ENCODE measurements at regions not wholly inside any gene's neighbourhood (a gene's known extent, or its start where the extent isn't known, plus 50 kb on each side); places are given as distances from the start of the nearest gene placed in this dataset.
"Not testable (repeated sequence)": the region's sequence is repeated elsewhere in the genome, so short reads cannot be mapped to it uniquely, and the experiment has no call there.

GRCh38 chr2:217622205-217623060 is 380.4 kb downstream of the TNS1 start:
- no peak for DNase-seq

DNA sequence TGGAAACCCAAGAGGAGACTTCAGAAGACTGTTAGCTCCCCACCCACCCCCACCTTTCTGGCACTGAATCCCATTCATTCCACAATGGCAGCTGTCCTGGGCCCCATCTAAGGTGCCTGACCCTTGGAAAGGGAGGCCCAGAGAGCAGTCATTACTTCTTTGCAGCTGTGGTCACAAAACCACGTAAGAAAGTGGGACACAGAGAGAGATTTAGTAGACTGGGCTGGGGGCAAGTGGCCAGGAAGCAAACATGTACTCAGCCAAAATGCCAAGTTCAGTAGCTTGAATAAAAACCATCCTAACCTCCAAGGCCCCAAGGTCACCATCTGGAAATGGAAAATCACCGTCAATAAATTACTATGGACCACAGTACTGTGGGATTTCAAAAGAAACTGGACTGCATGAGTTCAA is 381.4 kb downstream of the TNS1 start:
- no peak for DNase-seq

DNA sequence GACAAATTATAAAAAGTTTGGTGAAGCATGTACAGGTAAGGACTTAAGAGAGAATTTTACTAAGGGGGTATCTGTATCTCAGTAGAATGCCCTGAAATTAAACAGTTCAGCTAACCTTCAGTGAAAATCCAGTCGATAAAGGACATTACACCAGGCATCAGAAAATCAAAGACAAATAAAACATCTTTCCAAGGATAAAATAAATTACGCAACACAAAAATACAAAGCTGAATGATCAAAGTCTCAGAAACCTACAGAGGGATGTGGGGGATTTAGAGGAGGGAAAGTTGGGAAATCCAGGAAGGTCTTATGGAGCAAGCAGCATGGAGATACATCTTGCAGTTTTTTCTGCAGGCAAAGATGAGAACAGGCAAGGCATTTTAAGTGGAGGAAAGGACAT is 384.1 kb downstream of the TNS1 start:
- no peak for DNase-seq

DNA sequence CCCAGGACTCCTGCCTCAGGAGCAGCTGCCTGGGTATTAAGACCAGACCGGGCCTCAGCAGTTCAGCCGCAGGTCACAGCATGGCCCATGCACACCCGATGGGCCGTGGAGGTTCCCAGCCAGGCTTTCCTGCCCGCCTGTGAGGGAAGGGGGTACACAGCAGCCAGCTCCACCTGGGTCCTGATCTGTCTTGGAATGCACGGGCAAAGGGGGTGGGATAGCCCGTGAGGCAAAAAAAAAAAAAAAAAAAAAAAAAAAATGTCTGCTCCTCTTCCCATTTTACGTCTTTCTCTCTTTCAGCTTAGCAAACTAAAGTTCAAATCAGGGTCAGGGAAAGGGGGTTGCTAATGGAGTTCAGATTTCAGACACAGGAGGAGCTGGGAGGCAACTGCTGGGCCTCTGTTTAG is 385.2 kb downstream of the TNS1 start:
- DNase-seq: no peak

DNA sequence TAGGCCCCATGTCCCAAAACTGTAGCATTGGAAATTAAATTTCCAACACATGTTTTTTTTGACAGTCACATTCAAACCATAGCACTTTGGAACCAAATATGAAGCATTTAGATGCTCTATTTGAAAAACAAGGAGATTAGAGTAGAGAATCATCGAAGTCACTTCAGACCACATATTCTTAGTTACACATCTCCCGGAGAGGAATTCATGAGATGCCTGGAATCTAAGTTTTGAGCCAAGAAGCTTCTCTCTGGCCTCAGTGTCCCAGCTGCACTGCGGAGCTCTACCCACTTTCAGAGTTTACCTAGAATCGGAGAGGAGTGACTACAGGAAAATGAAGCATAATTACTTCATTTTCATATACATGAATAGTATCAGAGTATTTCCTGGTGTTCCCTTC is 385.9 kb downstream of the TNS1 start:
- DNase-seq: no peak

DNA sequence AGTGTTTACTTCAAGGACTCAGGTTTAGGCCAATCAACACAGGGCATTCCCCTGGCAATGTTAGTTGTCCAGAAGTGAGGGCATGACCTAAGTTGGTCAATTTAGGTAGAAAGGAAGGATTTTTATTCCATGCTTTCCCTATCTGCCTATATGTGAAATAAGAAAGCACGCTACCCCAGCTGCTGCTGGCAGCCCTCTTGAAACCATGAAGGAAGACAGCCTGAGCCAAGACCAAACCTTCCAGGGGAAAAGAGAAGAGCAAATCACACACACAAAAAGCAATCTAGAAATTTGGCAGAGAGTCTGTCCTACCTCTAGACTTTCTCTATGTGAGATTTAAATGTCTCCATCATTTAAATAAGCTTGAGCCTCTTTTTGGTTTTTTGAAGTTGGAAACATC is 387.6 kb downstream of the TNS1 start:
- DNase-seq: no peak

DNA sequence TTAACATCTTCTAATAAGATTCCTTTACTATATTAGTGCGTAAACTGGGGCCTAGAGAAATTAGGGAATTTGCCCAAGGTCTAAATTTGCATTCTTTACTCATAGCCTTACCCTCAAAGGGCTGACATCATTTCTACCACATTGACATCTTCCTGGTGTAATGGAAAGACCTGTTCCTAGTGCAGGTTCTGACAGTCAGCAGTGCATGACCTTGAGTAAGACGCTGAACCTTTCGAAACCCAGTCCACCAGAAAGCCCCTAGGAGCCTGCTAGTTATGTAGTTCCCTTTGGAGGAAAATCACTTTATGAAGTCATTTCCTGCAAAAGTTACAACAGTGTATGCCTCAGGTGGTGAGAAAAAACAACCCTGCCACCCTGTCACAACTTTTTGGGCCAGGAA is 388.3 kb downstream of the TNS1 start:
- no peak for DNase-seq

DNA sequence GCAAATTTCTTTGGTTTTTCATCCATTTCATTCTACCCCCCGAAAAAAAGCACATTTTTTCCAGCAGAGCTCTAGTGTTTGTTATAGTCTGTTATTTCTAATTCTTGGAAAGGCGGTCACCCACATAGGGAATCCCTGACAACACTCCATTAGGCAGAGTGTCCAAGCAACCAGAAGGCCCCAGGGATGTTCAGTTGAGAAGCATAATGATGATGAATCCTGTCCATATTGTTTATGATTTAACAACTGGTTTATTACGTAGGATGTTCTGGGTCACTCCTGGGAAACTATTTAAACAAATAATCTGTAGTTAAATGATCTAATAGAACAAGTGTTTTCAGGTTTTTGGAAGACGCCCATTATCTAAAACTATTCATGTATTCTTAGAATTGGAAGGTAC is 388.7 kb downstream of the TNS1 start:
- no peak for DNase-seq

DNA sequence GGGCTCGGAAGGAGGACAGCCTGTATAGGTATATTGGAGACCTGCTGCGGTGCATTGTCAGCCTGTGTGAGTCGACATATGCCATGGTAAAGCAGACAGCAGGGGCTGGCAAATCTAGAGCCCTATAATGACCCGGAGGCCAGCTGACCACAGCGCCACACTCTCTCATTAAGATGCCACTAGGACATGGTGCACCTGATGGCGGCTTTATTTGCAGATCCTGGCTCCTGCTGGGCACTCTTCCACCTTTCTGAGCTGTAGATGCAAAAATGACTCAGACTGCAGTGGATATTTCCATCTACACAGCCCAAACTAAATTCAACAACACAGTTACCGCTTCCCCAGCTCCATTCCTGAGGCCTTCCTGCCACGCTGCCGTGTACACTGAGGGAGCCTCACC is 389.9 kb downstream of the TNS1 start:
- DNase-seq: no peak

- no peak for DNase-seq
These were observed 390.6 kb downstream of the TNS1 start for GRCh38 chr2:217612211-217612610.

GRCh38 chr2:217611626-217612127 is 391.1 kb downstream of the TNS1 start:
- DNase-seq: no peak

DNA sequence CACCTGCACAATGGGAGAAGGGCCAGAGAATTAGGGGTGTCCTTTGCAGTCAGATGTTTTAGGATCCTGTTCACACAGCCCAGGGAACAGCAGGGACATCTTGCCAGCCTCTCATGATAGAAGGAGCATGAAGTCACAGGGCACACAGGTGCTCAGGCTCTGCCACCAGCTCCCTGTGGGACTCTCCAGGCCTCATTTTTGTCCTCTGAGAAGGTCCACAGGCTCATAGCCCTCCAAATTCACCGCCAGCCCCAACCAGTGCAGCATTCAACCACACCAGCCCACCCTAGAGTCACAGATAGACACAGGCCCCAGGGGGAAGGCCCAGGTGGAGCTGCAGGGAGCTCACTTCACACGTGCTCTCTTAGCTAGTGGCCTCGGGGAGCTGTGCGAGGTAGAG is 391.7 kb downstream of the TNS1 start:
- DNase-seq: no peak

GRCh38 chr2:217610401-217610814 is 392.4 kb downstream of the TNS1 start:
- DNase-seq: no peak

DNA sequence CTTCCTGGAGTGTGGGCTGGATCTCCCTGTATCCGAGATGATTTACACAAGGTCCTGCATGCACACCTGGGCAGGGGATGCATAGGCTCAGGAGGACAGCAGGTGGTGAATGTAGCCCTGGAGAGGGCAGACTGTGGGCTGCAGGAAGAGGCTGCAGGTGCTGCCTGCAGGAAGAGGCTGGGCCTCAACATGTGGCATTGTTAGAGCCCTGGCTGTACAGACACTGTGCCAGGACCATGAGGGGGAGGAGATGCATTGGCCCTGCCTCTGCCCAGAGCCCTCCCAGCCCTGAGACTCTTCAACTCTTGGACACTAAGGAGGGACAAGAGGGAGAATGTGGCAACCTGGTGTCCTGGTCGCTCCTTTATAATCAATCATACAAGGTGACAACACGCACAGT is 392.8 kb downstream of the TNS1 start:
- no peak for DNase-seq

- DNase-seq: no peak
These were observed 396.5 kb downstream of the TNS1 start for GRCh38 chr2:217606296-217606695.

DNA sequence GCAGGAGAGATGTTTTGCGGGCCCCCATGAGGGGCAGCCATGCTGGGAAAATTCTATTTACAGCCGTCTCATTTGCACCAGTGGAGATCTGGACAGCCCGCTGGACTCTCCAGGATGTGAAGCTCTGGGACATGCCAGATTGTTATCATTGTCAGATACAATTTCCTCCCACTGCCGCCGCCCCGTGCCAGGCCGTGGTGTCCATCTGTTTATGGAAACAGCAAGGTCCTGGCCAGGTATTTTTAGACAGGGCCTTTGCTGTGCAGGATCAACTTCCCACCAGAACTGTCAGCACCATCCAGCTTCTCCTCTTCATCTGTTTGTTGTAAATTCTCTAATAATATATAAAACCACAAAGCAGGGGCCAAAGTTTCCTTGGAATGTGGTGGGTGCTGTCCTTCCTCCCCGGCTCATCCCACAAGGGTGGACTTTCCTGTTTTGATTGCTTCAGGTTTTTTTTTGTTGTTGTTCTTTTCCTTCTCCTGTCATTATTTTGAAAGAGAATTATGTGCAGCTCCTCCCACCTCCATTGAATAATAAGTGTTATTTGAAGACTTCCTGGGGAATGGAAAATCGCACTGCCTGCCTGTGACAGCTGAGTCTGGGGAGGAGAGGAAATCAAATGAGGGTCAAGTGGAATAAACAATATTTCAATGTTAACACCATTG is 398.1 kb downstream of the TNS1 start:
- no peak for DNase-seq

- DNase-seq: no peak
These were observed 401.2 kb downstream of the TNS1 start for GRCh38 chr2:217601601-217602000.

GRCh38 chr2:217599906-217600305 is 402.9 kb downstream of the TNS1 start:
- DNase-seq: no peak

DNA sequence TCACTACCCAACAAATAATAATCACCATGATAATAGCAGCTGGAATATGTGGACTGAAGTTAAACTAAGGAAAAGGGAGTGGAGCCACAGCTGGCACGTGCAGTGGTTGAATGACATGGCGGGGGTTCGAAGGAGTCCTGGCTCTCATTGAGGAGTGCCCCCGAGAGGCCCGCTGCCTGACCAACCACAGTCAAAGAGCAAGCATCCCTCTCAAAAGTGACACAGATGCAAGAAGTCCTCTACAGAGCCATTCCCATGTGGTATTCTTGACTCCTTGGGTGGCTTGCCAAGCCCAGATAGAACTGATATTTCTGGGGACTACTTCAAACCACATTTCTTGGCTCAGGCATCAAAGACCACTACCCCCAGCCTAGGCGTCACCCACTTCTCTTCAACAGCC is 405.1 kb downstream of the TNS1 start:
- no peak for DNase-seq

- no peak for DNase-seq
These were observed 405.6 kb downstream of the TNS1 start for GRCh38 chr2:217597145-217597544.

- no peak for DNase-seq
These were observed 409.1 kb downstream of the TNS1 start for GRCh38 chr2:217593732-217594131.

- DNase-seq: no peak
These were observed 414.5 kb downstream of the TNS1 start for GRCh38 chr2:217588266-217588665.

DNA sequence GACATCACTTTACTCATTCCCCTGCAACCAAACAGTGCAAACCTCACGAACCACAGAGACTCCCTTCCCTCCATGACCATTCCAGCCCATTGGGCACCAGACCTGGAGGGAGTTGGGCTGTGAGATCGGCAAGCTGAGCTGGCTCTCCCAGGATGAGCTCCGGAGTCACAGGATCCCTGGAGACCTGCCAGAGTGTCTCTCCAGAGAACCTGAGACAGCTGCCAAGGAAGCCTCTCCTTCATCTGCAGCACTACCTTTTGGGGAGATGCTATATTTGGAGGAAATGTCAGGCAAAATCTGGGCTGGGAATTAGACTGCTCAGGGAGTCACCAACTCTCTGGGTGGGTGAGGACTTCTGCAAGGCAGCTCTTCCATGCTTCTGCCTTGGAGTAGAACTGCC is 417.4 kb downstream of the TNS1 start:
- DNase-seq: no peak

GRCh38 chr2:217580407-217580806 is 422.4 kb downstream of the TNS1 start:
- not testable (repeated sequence) for DNase-seq
